HG03196 (cell line): ENCODE measurements at regions not wholly inside any gene's neighbourhood (a gene's known extent, or its start where the extent isn't known, plus 50 kb on each side); places are given as distances from the start of the nearest gene placed in this dataset.

Source experiments
- ATAC-seq: cut with Tn5 transposase; IDR thresholded peaks from one replicate; pipeline ENCODE4 v1.9.1; 2021; ENCODE audit not compliant: unreplicated experiment

DNA sequence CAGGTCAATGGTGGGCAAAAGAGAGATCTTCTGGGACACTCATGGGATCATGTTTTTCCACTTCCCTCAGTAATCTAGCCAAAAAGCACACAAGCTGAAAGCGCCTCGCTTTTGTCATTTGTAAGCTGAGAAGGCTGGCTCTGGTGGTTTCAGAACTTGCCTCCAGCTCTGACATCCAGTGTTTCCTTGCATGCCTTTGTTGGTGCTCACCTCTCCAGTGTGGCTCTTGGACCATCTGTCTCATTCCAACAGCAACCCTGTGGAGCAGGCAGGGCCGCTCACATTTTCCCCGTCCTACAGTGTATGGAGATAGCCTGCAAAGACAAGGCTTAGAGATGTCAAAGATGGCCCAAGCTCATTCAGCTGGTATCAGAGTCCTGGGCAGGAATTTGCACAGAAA, 160.8 kb upstream of the KLF4 start:
- no peak for ATAC-seq

DNA sequence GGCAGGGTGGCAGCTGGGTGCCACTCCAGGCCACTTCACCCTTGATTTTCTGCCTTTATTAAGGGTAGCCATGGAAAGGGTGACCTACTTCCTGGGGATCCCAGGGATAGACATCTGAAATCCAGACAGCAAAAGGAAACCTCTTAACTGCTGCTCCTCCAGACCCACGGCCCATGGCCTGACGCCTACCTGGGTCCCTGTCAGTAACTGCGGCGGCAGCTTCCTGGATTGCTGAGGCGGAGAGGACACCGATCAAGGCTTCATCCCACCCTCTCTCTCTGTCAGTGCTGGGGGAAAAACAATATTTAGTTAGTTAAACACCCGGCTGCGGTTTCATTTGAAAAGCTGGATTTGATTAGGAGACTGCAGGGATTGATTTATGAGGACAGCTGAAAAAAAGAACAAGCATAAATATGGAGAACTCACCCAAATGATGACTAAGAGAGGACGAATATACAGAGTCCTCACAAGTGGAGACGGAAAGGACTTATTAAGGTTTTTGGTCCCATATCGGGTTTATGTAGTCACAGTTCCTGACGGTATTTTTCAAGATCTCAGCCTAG, 158.7 kb upstream of the KLF4 start:
- ATAC-seq = no peak

- no peak for ATAC-seq
Measured at GRCh38 chr9:107647611-107648010, 158.0 kb upstream of the KLF4 start.

GRCh38 chr9:107647141-107647540, 157.6 kb upstream of the KLF4 start:
- ATAC-seq = no peak

GRCh38 chr9:107645464-107645833, 155.9 kb upstream of the KLF4 start:
- ATAC-seq = no peak

DNA sequence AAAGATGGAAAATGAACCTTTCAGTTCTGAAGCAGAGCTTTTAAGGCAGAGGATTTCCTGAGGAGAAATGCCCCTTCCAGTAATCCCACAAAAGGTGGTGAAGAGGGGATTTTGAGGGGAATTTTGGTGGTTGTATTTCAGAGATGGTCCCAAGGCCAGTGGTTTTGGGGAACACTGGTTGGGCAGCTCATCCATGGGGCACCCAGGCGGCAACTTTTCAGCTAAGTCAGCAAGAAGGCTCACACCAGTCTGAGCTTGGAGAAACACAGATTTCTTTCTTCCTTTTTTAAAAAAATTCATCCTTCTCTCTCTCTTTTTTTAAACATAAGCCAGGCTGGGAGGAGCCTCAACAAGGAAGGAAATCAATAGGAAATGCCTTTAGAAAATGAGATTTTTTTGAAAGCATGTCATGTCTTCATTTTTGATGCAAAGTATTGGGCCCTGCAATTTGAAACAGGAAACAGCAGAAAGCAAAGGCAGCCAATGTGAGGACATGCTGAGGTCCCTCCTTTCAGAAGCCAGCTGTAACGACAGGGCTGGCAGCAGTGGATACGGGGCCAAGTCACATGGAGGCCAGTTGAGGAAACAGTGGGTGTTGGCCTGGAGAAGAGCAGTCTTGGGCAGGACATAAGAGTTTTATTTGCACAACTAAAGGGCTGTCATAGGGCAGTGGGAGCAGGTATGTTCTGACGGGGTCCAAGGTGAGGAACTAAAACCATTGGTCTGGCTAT, 155.3 kb upstream of the KLF4 start:
- ATAC-seq = no peak

DNA sequence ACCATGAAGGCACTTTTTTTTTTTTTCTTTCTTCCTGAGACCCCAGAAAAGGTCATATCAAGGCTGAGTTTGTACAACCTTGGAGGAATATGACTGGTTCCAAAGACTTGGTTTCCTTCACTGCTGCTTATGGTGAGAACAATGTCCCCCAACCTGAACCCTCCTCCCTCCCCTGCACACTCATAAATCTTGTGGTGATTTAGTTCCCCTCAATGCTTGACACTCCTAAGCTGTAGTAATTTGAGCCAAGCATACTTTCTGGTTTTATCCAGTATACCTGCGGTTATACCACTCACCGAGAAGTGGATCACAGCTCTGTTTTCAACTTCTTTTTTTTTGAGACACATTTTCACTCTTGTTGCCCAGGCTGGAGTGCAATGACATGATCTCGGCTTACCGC, 149.9 kb upstream of the KLF4 start:
- no peak for ATAC-seq

DNA sequence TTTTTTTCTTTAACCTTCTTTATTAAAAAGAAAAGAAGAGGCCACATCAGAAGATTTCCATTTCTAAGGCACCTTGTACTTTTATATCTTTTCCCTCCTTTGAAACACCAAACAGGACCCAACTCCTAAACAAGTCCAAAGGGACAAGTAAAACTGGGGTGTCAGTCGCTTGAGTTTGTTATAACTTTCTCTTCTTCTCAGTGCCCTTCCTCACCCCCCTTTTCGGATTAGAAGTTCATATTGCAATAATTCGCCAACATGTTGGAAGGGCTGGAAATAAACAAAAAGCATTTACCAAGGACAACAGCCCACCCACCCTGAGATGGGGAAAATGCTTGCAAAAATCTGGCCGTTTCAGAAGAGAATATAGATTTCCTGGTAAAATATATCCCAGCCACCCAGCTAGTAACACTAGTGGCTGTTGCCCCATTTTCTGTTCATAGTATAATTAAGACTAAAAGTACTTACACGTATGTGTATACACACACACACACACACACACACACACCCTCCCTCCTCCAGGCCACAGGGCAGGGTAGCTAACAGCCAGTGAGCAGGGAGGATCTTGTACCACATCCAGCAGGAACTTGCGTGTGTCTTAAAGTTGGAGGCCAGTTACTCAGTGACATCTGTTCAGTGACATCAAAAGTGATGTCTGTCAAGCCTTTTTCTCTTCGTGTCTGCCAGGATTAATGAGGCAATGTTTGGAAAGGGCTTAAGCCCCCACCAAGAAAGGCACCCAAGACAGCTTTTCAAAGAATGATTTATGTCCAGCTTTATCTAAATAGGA, 149.1 kb upstream of the KLF4 start:
- no peak for ATAC-seq

GRCh38 chr9:107637421-107638420, 148.2 kb upstream of the KLF4 start:
- no peak for ATAC-seq

- no peak for ATAC-seq
Measured at GRCh38 chr9:107636571-107637381, 147.2 kb upstream of the KLF4 start.

DNA sequence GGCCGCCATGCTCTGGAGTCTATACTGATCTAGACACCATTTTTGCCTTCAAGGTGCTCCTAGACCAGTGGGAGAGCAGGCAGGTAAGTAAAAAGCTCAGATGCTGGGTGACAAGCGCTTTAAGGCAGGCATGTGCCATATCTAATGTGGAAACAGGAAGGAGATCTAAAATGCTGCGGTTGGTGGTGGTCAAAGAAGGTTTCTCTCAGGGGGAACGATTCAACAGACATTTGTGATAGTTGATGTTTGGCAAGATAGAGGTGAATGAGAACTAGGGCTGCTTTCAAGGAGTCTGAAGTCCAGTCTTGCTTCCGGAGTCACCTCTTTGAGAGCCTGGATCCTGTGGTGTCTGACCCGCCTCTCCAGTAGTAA, 146.2 kb upstream of the KLF4 start:
- ATAC-seq = no peak

GRCh38 chr9:107635101-107635802, 145.7 kb upstream of the KLF4 start:
- no peak for ATAC-seq

DNA sequence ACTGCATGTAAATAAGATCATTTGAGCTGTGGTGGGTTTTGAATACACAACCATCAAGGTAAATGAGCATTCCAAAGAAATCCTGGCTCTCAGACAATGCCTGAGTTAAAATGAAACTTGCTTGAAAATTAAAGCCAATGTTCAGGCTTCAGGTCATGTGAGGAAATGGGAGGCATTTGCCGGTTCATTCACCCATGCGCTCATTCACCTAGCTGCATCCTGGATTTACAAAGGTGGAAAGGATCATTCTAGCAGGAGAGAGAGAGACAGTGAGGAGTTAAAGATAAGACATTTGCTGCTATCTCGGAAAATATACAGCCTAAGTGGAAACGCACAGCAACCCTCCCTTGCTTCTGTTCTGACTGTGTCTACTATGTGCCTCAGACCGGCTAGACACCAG, 143.8 kb upstream of the KLF4 start:
- ATAC-seq = no peak

DNA sequence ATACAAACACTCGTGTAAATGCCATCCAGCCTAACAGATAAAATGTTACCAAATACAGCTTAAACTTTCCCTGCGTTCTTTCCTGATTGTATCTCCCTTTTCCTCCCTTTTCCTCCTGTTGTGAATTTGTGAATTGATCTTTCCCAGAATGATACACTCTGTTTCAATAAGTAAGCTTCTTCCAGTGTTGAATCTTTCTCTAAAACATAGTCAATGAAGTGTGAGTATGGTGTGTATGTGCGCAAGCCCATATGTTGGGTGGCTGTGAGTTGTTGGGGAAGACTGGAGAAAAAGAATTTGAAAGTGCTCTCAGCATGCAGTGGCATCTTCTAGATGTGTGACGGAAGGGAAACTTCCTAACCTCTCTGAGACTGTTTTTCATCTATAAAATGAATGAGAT, 143.1 kb upstream of the KLF4 start:
- no peak for ATAC-seq

- ATAC-seq = no peak
Measured at GRCh38 chr9:107632216-107632615, 142.6 kb upstream of the KLF4 start.

DNA sequence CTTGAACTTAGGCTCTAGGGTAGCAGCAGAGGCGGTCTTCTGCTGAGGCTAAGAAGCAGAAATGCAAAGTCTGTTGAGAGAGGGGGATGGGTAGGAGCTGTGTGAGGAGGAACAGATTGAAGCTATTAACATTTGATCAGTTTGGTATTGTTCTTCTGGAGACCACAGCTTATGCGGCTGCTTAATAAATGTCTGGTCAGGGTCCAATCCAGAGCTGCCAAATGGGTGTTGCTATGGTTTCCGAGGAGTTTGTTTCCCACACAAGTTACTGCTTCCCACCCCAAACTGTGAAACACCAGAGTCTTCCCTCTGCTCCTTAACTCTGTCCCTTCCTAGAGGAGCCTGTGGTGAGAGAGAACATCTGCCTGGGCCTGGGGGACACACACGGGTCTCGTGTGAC, 142.2 kb upstream of the KLF4 start:
- no peak for ATAC-seq

DNA sequence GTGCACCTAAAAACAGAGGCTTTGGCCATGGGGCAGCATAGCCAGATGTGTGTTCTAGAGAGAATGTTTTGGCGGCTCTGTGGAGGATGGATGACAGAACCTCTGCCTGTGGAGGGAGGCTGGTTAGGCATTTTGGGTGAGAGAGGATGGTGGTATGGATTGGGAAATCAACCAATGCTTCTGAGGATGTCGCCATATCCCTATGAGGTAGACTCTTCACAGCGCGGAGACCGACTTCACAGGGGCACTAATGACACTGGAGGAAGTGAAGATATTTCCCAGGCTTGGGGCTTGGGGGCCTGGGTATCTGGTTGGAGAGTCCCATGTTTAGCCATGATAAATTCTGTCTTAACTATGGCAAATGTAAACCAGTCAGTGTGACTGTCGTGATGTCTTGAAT, 140.6 kb upstream of the KLF4 start:
- ATAC-seq = no peak

GRCh38 chr9:107628444-107628843, 138.9 kb upstream of the KLF4 start:
- no peak for ATAC-seq

DNA sequence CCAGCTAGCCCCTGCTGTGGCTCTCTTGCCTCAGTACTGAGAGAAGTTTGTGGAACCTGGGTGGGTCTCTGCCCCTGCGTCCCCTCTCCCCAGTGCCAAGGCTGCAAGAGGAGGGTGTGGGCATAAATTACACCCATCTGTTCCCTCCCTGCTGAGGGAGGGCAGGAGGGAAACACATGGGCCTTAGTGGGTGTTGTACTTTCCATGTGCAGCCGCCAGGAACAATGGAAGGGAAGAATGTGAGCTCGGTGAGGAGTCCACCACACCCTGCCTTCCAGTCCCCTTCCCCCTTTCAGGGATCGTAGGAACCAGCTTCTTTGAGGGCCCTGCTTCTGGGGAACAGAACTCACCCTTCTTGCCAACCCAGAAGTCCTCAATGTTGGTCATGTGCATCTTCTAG, 138.2 kb upstream of the KLF4 start:
- ATAC-seq = no peak

DNA sequence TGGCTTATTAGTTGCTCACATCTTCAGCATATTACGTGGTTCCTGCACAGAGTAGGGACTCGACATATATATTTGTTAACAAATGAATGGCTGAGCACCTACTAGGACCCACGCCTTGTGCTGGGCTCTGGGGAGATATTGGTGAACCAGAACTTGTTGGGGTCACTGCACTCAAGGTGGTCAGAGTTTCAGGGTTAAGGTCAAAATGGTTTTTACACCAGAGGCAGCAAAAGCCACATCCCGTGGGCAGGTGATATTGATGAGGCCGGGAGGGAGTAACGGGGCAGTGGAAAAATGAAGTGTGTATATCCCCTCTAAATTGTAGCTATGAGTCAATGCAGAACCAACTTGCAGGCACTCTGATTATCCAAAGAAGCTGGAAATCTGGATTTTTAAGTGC, 136.5 kb upstream of the KLF4 start:
- no peak for ATAC-seq
